Endothelial cell of umbilical vein (primary cell): ENCODE measurements at regions not wholly inside any gene's neighbourhood (a gene's known extent, or its start where the extent isn't known, plus 50 kb on each side); places are given as distances from the start of the nearest gene placed in this dataset.

ENCODE experiments used
- BruUV-seq: library from RNA; stranded (reverse); fragments of 400-500 nt; replicated peaks from 2 replicates; lab custom pipeline; 2021; lab: Mats Ljungman, UMichigan
- CTCF ChIA-PET: fragments of 300-600, 350-600 bp; sonication (Branson Sonifier 250); formaldehyde crosslinking; loops from one replicate; lab custom pipeline; 2021; ENCODE audit warnings: antibody characterized with exemption, inconsistent platforms; lab: Charles Lee
- POLR2A ChIA-PET: fragments of 300-600, 350-600 bp; sonication (Branson Sonifier 250); formaldehyde crosslinking; loops from one replicate; lab custom pipeline; 2021; ENCODE audit warnings: antibody characterized with exemption, inconsistent platforms; lab: Charles Lee
- DNase-seq: peaks from one replicate; pipeline ENCODE4 v3.0.0-alpha.2; 2011; ENCODE audit warnings: low read depth, low spot score
- FAIRE-seq: peaks from 2 replicates; lab custom pipeline; 2011; peaks lifted over from hg19 to GRCh38; lab: Jason Lieb, UNC
- H2AFZ ChIP-seq: 2 replicates; pipeline ENCODE4 v1.6.0; 2012; ENCODE audit warnings: low read depth, low read length, control low read depth, inconsistent platforms
- H3K27ac ChIP-seq: 2 replicates; pipeline ENCODE4 v1.5.1; 2011; ENCODE audit warnings: low read depth, mild to moderate bottlenecking, control low read depth, low read length, moderate library complexity; ENCODE audit not compliant: insufficient read depth
- H3K27me3 ChIP-seq, 2 experiments: 2 replicates each; pipeline versions ENCODE4 v1.6.0 to v1.6.1; 2011; ENCODE audit warnings: low read length in 2 of 2, mixed read lengths in 1 of 2; ENCODE audit not compliant: control insufficient read depth in 2 of 2, insufficient read depth in 2 of 2
- H3K36me3 ChIP-seq, 2 experiments: 2 replicates in 1 of 2; 3 replicates in 1 of 2; pipeline ENCODE4 v1.5.1; 2011; ENCODE audit warnings: low read length in 2 of 2, mild to moderate bottlenecking in 1 of 2, moderate library complexity in 1 of 2; ENCODE audit not compliant: control insufficient read depth in 2 of 2, insufficient read depth in 2 of 2; ENCODE audit errors: extremely low read depth in 1 of 2
- H3K4me1 ChIP-seq: 3 replicates; pipeline ENCODE4 v1.5.1; 2011; ENCODE audit warnings: mild to moderate bottlenecking, low read length; ENCODE audit not compliant: control insufficient read depth, insufficient read depth; ENCODE audit errors: extremely low read depth
- H3K4me2 ChIP-seq: 2 replicates; pipeline ENCODE4 v1.6.1; 2011; ENCODE audit warnings: low read length, control low read depth, mixed read lengths; ENCODE audit not compliant: insufficient read depth
- H3K4me3 ChIP-seq, 3 experiments: fragments of 200-600 bp in 1 of 3; sonication (generic), shearing (Covaris generic) in 1 of 3; replicated peaks in 1 of 3; 2 replicates each; pipeline ENCODE4 v1.5.1; 2011 to 2016; ENCODE audit warnings: control low read depth in 3 of 3, low read length in 3 of 3, mild to moderate bottlenecking in 2 of 3, inconsistent platforms in 1 of 3, low read depth in 1 of 3, moderate library complexity in 1 of 3; ENCODE audit not compliant: insufficient read depth in 1 of 3
- H3K79me2 ChIP-seq: 2 replicates; pipeline ENCODE4 v1.6.0; 2012; ENCODE audit warnings: low read length, inconsistent platforms; ENCODE audit not compliant: control insufficient read depth, insufficient read depth
- H3K9ac ChIP-seq: replicated peaks from 2 replicates; pipeline ENCODE3; 2011; ENCODE audit warnings: low read length, control low read depth; ENCODE audit not compliant: insufficient read depth; ENCODE audit errors: extremely low read depth
- H3K9me1 ChIP-seq: replicated peaks from 3 replicates; pipeline ENCODE4 v1.6.0; 2011; ENCODE audit warnings: mild to moderate bottlenecking, low read length; ENCODE audit not compliant: control insufficient read depth, insufficient read depth; ENCODE audit errors: extremely low read depth
- H3K9me3 ChIP-seq: replicated peaks from 2 replicates; pipeline ENCODE4 v1.5.1; 2012; ENCODE audit warnings: low read length, inconsistent platforms; ENCODE audit not compliant: control insufficient read depth, insufficient read depth
- H4K20me1 ChIP-seq: replicated peaks from 2 replicates; pipeline ENCODE3; 2011; ENCODE audit warnings: mild to moderate bottlenecking, low read length; ENCODE audit not compliant: control insufficient read depth, insufficient read depth; ENCODE audit errors: extremely low read depth
- CTCF ChIP-seq, 2 donors: IDR thresholded peaks; 1 replicate in 1 of 2; 2 replicates in 1 of 2; pipeline ENCODE4 v1.5.1; 2011; ENCODE audit warnings: low read length in 2 of 2, mild to moderate bottlenecking in 2 of 2, moderate library complexity in 2 of 2, control low read depth in 1 of 2, inconsistent platforms in 1 of 2, low read depth in 1 of 2; ENCODE audit not compliant: insufficient read depth in 1 of 2; ENCODE audit errors: extremely low read depth in 1 of 2
- EZH2 ChIP-seq: IDR thresholded peaks from 2 replicates; pipeline ENCODE4 v1.6.1; 2012; ENCODE audit warnings: borderline replicate concordance, low read depth, mild to moderate bottlenecking, moderate library complexity, low read length, inconsistent platforms; ENCODE audit not compliant: severe bottlenecking
- FOS ChIP-seq: IDR thresholded peaks from 2 replicates; pipeline ENCODE4 v1.6.1; 2011; ENCODE audit warnings: mild to moderate bottlenecking, low read length, moderate library complexity, borderline replicate concordance; ENCODE audit not compliant: insufficient read depth
- GATA2 ChIP-seq: IDR thresholded peaks from 2 replicates; pipeline ENCODE4 v1.7.0; 2011; ENCODE audit warnings: low read depth, mild to moderate bottlenecking, moderate library complexity, mixed read lengths, low read length; ENCODE audit not compliant: insufficient read length, insufficient read depth
- JUN ChIP-seq: IDR thresholded peaks from 2 replicates; pipeline ENCODE4 v1.6.1; 2011; ENCODE audit warnings: borderline replicate concordance, low read depth; ENCODE audit not compliant: insufficient read length, insufficient read depth
- MAX ChIP-seq: IDR thresholded peaks from 2 replicates; pipeline ENCODE4 v1.6.1; 2011; ENCODE audit not compliant: insufficient read depth, insufficient read length
- MYC ChIP-seq: IDR thresholded peaks from one replicate; pipeline ENCODE4 v1.6.1; 2011; ENCODE audit warnings: mild to moderate bottlenecking, low read depth, low read length
- POLR2A ChIP-seq: IDR thresholded peaks from 2 replicates; pipeline ENCODE4 v1.6.1; 2012; ENCODE audit warnings: low read depth, mild to moderate bottlenecking, control low read depth, low read length
- POLR2AphosphoS5 ChIP-seq: IDR thresholded peaks from 2 replicates; pipeline ENCODE4 v1.6.1; 2012; ENCODE audit warnings: low read depth, mild to moderate bottlenecking, control low read depth, low read length, moderate library complexity; ENCODE audit not compliant: insufficient read depth
- dilution Hi-C: fragments of 300-500 bp; cut with MboI; formaldehyde crosslinking; loops from one replicate; pipeline ENCODE4 v1.15.0; 2019; ENCODE audit warnings: low sequenced_read_pairs; ENCODE audit not compliant: extremely low pct_ligation_motif_present
- intact Hi-C: fragments of 100-400 bp; cut with micrococcal nuclease; formaldehyde crosslinking; loops from one replicate; pipeline ENCODE4 v1.10.0; 2022

- Histone ChIP-seq H3K27ac (no peak overlapping the region), H3K79me2 (no peaks in the 10 kb centered on the region), H3K4me2 (no peak overlapping the region), H3K4me1 (no peaks in the 10 kb centered on the region), H3K36me3 (no peaks in the 10 kb centered on the region), H3K9me3 (no peaks in the 10 kb centered on the region), H3K27me3 (no peaks in the 10 kb centered on the region), H2AFZ (no peak overlapping the region), H3K9me1 (no peaks in the 10 kb centered on the region), H3K9ac (no peak overlapping the region), H3K4me3 (no peak overlapping the region), H4K20me1 (no peaks in the 10 kb centered on the region)
- no TSS peak for BruUV-seq
- no peak for TF ChIP-seq POLR2A
- TF ChIP-seq POLR2AphosphoS5, result no peak
- TF ChIP-seq MYC, result no peak
- no peak for TF ChIP-seq JUN
- TF ChIP-seq FOS, result no peak
- no peak for TF ChIP-seq EZH2
- no peak for TF ChIP-seq MAX
- TF ChIP-seq GATA2, result no peak
- no peak for TF ChIP-seq CTCF (IDR thresholded peaks at IDR 0.05; ENCODE audit: extremely low read depth in 1 of 2, insufficient read depth in 1 of 2, low read depth in 1 of 2, low read length in 2 of 2)
- dilution Hi-C loops (no loop called here), intact Hi-C loops (no loop called here)
- CTCF ChIA-PET, result no interaction called here
- FAIRE-seq (no peak), DNase-seq (no peak)
- POLR2A ChIA-PET, result no interaction called here
Observed at GRCh38 chr20:56851552-56851951, 222.4 kb downstream of the TFAP2C start.
